ENCODE measurements at regions not wholly inside any gene's neighbourhood (a gene's known extent, or its start where the extent isn't known, plus 50 kb on each side); places are given as distances from the start of the nearest gene placed in this dataset.

- no peak for TF ChIP-seq CTCF (IDR thresholded peaks at IDR 0.05 in 2 of 3, conservative IDR thresholded peaks at IDR 0.05 in 1 of 3; ENCODE audit: borderline replicate concordance in 1 of 3, insufficient read depth in 1 of 3, low read depth in 2 of 3, low read length in 2 of 3)
- TF ChIP-seq POLR2AphosphoS5 (IDR thresholded peaks at IDR 0.05; ENCODE audit: low read depth, low read length), result no peak
- no peak for TF ChIP-seq POLR2A (IDR thresholded peaks at IDR 0.05; ENCODE audit: borderline replicate concordance, extremely low read depth, insufficient read depth, insufficient read length)
- no peak for TF ChIP-seq EZH2phosphoT487 (IDR thresholded peaks at IDR 0.05; ENCODE audit: borderline replicate concordance)
- no peak for TF ChIP-seq EZH2 (IDR thresholded peaks at IDR 0.05)
- TF ChIP-seq CBX3 (IDR thresholded peaks at IDR 0.05; ENCODE audit: low read depth), result no peak
- no peak for TF ChIP-seq YY1 (IDR thresholded peaks at IDR 0.05; ENCODE audit: extremely low read depth, insufficient replicate concordance, low read depth, low read length)
- TF ChIP-seq RAD21 (IDR thresholded peaks at IDR 0.05; ENCODE audit: low read depth), result no peak
- no peak for TF ChIP-seq ZFX (IDR thresholded peaks at IDR 0.05)
Measured at GRCh38 chr2:5617796-5618195, 74.4 kb upstream of the SOX11 start.
